Esophagus muscularis mucosa (tissue), 4 donors: ENCODE measurements at regions not wholly inside any gene's neighbourhood (a gene's known extent, or its start where the extent isn't known, plus 50 kb on each side); places are given as distances from the start of the nearest gene placed in this dataset.

Source experiments
- CTCF ChIP-seq, 3 experiments: fragments of 200-600 bp in 2 of 3; fragments of 450-650 bp in 1 of 3; sonication (generic) in 2 of 3; IDR thresholded peaks; one replicate each; pipeline ENCODE4 v1.5.1; 2017 to 2019; ENCODE audit warnings: antibody characterized with exemption in 3 of 3, mild to moderate bottlenecking in 2 of 3, moderate library complexity in 1 of 3
- EP300 ChIP-seq: sonication (generic); formaldehyde crosslinking; IDR thresholded peaks from one replicate; pipeline ENCODE4 v1.6.1; 2017; ENCODE audit warnings: antibody characterized with exemption
- POLR2A ChIP-seq: fragments of 450-650 bp; IDR thresholded peaks from one replicate; pipeline ENCODE4 v1.6.1; 2017; ENCODE audit warnings: antibody characterized with exemption, moderate library complexity, mild to moderate bottlenecking, low read depth
- POLR2AphosphoS5 ChIP-seq, 2 donors: sonication (generic); formaldehyde crosslinking; IDR thresholded peaks; one replicate each; pipeline ENCODE4 v1.6.1; 2017; ENCODE audit warnings: antibody characterized with exemption in 2 of 2

GRCh38 chr6:92369309-92369708 lies 1050.0 kb downstream of the EPHA7 start:
- TF ChIP-seq CTCF (IDR thresholded peaks at IDR 0.05) (no peak), EP300 (no peak), POLR2AphosphoS5 (IDR thresholded peaks at IDR 0.05) (no peak), POLR2A (no peak)
